ENCODE measurements at regions not wholly inside any gene's neighbourhood (a gene's known extent, or its start where the extent isn't known, plus 50 kb on each side); places are given as distances from the start of the nearest gene placed in this dataset.

- TF ChIP-seq ZFX (IDR thresholded peaks at IDR 0.05) (no peak), CTCF (conservative IDR thresholded peaks at IDR 0.05) (no peak)
- H3K27ac ChIP-seq, result no peak overlapping the region
Observed at GRCh38 chr3:20575146-20575545, 389.1 kb upstream of the SGO1 start.

- TF ChIP-seq CTCF (conservative IDR thresholded peaks at IDR 0.05) (no peak), ZFX (IDR thresholded peaks at IDR 0.05) (no peak)
- H3K27ac ChIP-seq, result no peak overlapping the region
Observed at GRCh38 chr3:20574746-20575145, 388.7 kb upstream of the SGO1 start.

GRCh38 chr3:20573175-20573574 is 387.2 kb upstream of the SGO1 start:
- no peak overlapping the region for H3K27ac ChIP-seq
- no peak for TF ChIP-seq ZFX (IDR thresholded peaks at IDR 0.05)
- no peak for TF ChIP-seq CTCF (conservative IDR thresholded peaks at IDR 0.05)

GRCh38 chr3:20572473-20572872 is 386.5 kb upstream of the SGO1 start:
- TF ChIP-seq ZFX (IDR thresholded peaks at IDR 0.05) (no peak), CTCF (conservative IDR thresholded peaks at IDR 0.05) (no peak)
- H3K27ac ChIP-seq, result no peak overlapping the region

- H3K27ac ChIP-seq, result no peak overlapping the region
- no peak for TF ChIP-seq ZFX (IDR thresholded peaks at IDR 0.05)
- TF ChIP-seq CTCF (conservative IDR thresholded peaks at IDR 0.05), result no peak
Observed at GRCh38 chr3:20569310-20569709, 383.3 kb upstream of the SGO1 start.

GRCh38 chr3:20564966-20565365 is 379.0 kb upstream of the SGO1 start:
- no peak overlapping the region for H3K27ac ChIP-seq
- no peak for TF ChIP-seq ZFX (IDR thresholded peaks at IDR 0.05)
- no peak for TF ChIP-seq CTCF (conservative IDR thresholded peaks at IDR 0.05)

GRCh38 chr3:20563985-20564384 is 378.0 kb upstream of the SGO1 start:
- no peak for TF ChIP-seq CTCF (conservative IDR thresholded peaks at IDR 0.05)
- TF ChIP-seq ZFX (IDR thresholded peaks at IDR 0.05), result no peak
- H3K27ac ChIP-seq, result no peak overlapping the region

All from C4-2B (cell line).